Neutrophil (primary cell): ENCODE measurements at regions not wholly inside any gene's neighbourhood (a gene's known extent, or its start where the extent isn't known, plus 50 kb on each side); places are given as distances from the start of the nearest gene placed in this dataset.

Experiments used
- H3K27ac ChIP-seq: fragments of 200-600 bp; sonication (generic); 2 replicates; pipeline ENCODE4 v1.5.1; 2016; ENCODE audit warnings: mild to moderate bottlenecking, moderate library complexity
- H3K27me3 ChIP-seq: fragments of 200-600 bp; sonication (generic); 2 replicates; pipeline ENCODE4 v1.6.0; 2016; ENCODE audit warnings: mild to moderate bottlenecking
- H3K36me3 ChIP-seq: fragments of 200-600 bp; sonication (generic); 2 replicates; pipeline ENCODE4 v1.5.1; 2017
- H3K4me1 ChIP-seq, 2 experiments: fragments of 200-600 bp in 1 of 2; sonication (generic) in 1 of 2; 1 replicate in 1 of 2; 2 replicates in 1 of 2; pipeline versions ENCODE4 v1.5.1 to v1.6.1; 2013 to 2016; ENCODE audit warnings: low read depth in 1 of 2, low read length in 1 of 2, mild to moderate bottlenecking in 1 of 2, moderate library complexity in 1 of 2; ENCODE audit not compliant: control insufficient read depth in 1 of 2, insufficient read depth in 1 of 2
- H3K4me3 ChIP-seq, 2 experiments: fragments of 200-600 bp in 1 of 2; sonication (generic) in 1 of 2; 1 replicate in 1 of 2; 2 replicates in 1 of 2; pipeline ENCODE4 v1.5.1; 2013 to 2016; ENCODE audit warnings: low read depth in 1 of 2, low read length in 1 of 2, mild to moderate bottlenecking in 1 of 2, moderate library complexity in 1 of 2
- H3K9me3 ChIP-seq: fragments of 200-600 bp; sonication (generic); 2 replicates; pipeline ENCODE4 v1.5.1; 2016
- CTCF ChIP-seq: fragments of 200-600 bp; sonication (generic); IDR thresholded peaks from 2 replicates; pipeline ENCODE4 v1.5.1; 2016; ENCODE audit warnings: antibody characterized with exemption

GRCh38 chr4:11495818-11496217 lies 67.1 kb upstream of the HS3ST1 start:
- Histone ChIP-seq H3K27me3 (no peaks in the 10 kb centered on the region), H3K4me1 (peaks cover 0 to 6% of the 10 kb centered on the region in 2 experiments), H3K36me3 (no peaks in the 10 kb centered on the region), H3K4me3 (no peak overlapping the region), H3K9me3 (no peaks in the 10 kb centered on the region), H3K27ac (no peak overlapping the region)
- TF ChIP-seq CTCF = no peak

DNA sequence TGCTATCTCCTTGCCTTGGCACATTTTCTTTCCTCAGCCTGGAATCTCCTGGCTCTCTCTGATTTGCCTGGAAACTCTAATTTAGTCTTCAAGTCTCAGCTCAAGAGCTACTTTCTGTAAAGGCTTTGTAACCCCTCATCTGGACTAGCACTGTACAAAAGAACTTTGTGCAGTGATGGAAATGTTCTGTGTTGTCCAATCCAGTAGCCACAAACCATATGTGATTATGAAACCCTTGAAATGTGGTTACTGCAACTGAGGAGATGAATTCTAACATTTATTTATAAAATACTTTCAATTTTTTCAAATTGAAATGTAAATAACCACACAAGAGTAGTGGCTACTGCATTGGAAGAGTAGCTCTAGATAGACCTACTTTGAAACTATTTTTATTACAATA lies 66.6 kb upstream of the HS3ST1 start:
- no peak overlapping the region for H3K27ac ChIP-seq
- H3K4me3 ChIP-seq = no peak overlapping the region
- no peak for TF ChIP-seq CTCF
- H3K27me3 ChIP-seq = no peaks in the 10 kb centered on the region
- H3K4me1 ChIP-seq = peaks cover 0 to 9% of the 10 kb centered on the region in 2 experiments
- no peaks in the 10 kb centered on the region for H3K9me3 ChIP-seq
- H3K36me3 ChIP-seq = no peaks in the 10 kb centered on the region

DNA sequence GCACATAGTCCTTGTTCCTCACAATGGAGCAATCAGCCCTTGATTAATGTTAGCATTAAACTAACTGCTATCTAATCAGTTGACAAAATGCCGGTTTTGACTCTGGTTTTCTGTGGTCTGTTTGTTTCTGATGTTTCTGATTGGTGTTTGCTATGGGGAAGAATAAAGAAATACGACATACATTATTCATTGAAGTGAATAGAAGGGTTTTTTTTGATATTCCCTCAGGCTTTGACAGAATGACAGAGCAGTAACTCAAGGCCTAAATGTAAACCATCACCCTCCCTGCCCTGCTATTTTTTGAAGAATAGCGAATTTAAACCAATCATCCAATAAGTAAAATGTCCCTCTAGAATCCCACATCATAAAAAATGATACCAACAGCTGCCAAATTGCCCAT lies 65.5 kb upstream of the HS3ST1 start:
- H3K4me1 ChIP-seq = peaks cover 0 to 9% of the 10 kb centered on the region in 2 experiments
- H3K4me3 ChIP-seq = no peak overlapping the region
- H3K27ac ChIP-seq = no peak overlapping the region
- no peaks in the 10 kb centered on the region for H3K27me3 ChIP-seq
- H3K36me3 ChIP-seq = no peaks in the 10 kb centered on the region
- TF ChIP-seq CTCF = no peak
- no peaks in the 10 kb centered on the region for H3K9me3 ChIP-seq

DNA sequence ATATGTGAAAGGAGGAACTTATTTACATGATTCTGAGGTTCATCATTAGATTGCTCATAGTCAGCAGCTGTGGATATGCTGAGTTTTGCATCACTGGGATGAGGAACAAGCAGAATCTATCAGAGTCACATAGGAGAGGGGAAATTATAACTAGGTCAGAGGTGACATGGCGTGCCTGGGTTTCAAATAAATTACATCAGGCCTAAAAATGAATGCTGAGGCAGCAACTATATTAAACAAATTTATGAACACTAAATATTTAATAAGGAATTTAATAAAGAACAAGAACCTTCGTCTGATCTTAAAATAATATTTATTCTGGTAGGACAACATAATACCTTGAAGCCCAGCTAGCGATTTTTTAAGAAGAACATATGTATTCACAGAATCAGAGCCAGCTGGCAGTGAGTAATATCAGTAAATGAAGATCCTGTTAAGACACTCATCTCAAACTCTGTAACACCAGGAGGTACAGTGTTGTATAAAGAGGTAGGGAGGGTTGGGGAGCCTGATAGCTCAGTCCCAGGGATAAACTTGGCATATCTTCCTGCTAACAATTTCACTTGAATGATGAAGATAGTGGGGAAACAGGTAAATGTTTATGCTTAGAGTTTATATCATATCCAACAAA lies 60.9 kb upstream of the HS3ST1 start:
- no peak overlapping the region for H3K4me3 ChIP-seq
- no peak for TF ChIP-seq CTCF
- H3K36me3 ChIP-seq = no peaks in the 10 kb centered on the region
- H3K27me3 ChIP-seq = no peaks in the 10 kb centered on the region
- H3K4me1 ChIP-seq = peaks cover 0 to 3% of the 10 kb centered on the region in 2 experiments
- no peaks in the 10 kb centered on the region for H3K9me3 ChIP-seq
- H3K27ac ChIP-seq = no peak overlapping the region

- Histone ChIP-seq H3K36me3 (no peaks in the 10 kb centered on the region), H3K4me3 (no peak overlapping the region), H3K9me3 (no peaks in the 10 kb centered on the region), H3K27ac (no peak overlapping the region), H3K4me1 (peaks cover 0 to 3% of the 10 kb centered on the region in 2 experiments), H3K27me3 (no peaks in the 10 kb centered on the region)
- TF ChIP-seq CTCF = no peak
These were observed 60.2 kb upstream of the HS3ST1 start for GRCh38 chr4:11488657-11489452.
